WTC11 (cell line): ENCODE measurements at regions not wholly inside any gene's neighbourhood (a gene's known extent, or its start where the extent isn't known, plus 50 kb on each side); places are given as distances from the start of the nearest gene placed in this dataset.

Source experiments
- ATAC-seq: fragments of 200-7000 bp; cut with Tn5 transposase; 2 replicates; pipeline ENCODE4 v1.10.0; 2021; ENCODE audit warnings: mild to moderate bottlenecking, moderate library complexity
- CTCF ChIA-PET: fragments of 300-600 bp; sonication (Branson Sonifier 250); formaldehyde crosslinking; loops from one replicate; lab custom pipeline; 2021; ENCODE audit warnings: antibody characterized with exemption; lab: Charles Lee
- POLR2A ChIA-PET: fragments of 350-600 bp; sonication (Branson Sonifier 250); formaldehyde crosslinking; loops from one replicate; lab custom pipeline; 2021; ENCODE audit warnings: antibody characterized with exemption; lab: Charles Lee
- DNase-seq: peaks from one replicate; pipeline ENCODE4 v3.0.0; 2021; ENCODE audit warnings: low spot score
- H3K27ac Mint-ChIP-seq: 2 replicates; pipeline ENCODE4 v1.8.0; 2021; ENCODE audit warnings: mixed read lengths
- H3K27me3 Mint-ChIP-seq: 2 replicates; pipeline ENCODE4 v1.8.0; 2021; ENCODE audit warnings: low read depth, mild to moderate bottlenecking, moderate library complexity, mixed read lengths
- H3K36me3 Mint-ChIP-seq: 2 replicates; pipeline ENCODE4 v1.8.0; 2021; ENCODE audit warnings: mixed read lengths
- H3K4me1 Mint-ChIP-seq: 2 replicates; pipeline ENCODE4 v1.8.0; 2022; ENCODE audit warnings: mixed read lengths
- H3K4me3 Mint-ChIP-seq: 2 replicates; pipeline ENCODE4 v1.8.0; 2021; ENCODE audit warnings: mild to moderate bottlenecking, moderate library complexity, mixed read lengths
- H3K9me3 Mint-ChIP-seq: 2 replicates; pipeline ENCODE4 v1.8.0; 2021; ENCODE audit warnings: mixed read lengths
- CREM ChIP-seq: sonication (generic); formaldehyde crosslinking; IDR thresholded peaks from 2 replicates; pipeline ENCODE4 v1.8.1; 2022; ENCODE audit warnings: mild to moderate bottlenecking, missing genetic modification reagents, moderate library complexity
- FOXK1 ChIP-seq: sonication (generic); formaldehyde crosslinking; IDR thresholded peaks from 2 replicates; pipeline ENCODE4 v1.8.0; 2022; ENCODE audit warnings: mild to moderate bottlenecking, moderate library complexity, missing genetic modification reagents
- IRF2 ChIP-seq: sonication (generic); formaldehyde crosslinking; IDR thresholded peaks from 2 replicates; pipeline ENCODE4 v1.8.0; 2022; ENCODE audit warnings: low read depth, missing genetic modification reagents, borderline replicate concordance
- MXD4 ChIP-seq: fragments of 250-450 bp; sonication (Bioruptor Pico); IDR thresholded peaks from 2 replicates; pipeline ENCODE4 v1.8.0; 2021; ENCODE audit warnings: mild to moderate bottlenecking, moderate library complexity, borderline replicate concordance
- NFYB ChIP-seq: sonication (generic); formaldehyde crosslinking; conservative IDR thresholded peaks from 2 replicates; pipeline ENCODE4 v1.8.0; 2022; ENCODE audit warnings: low read depth, missing genetic modification reagents
- NR1H2 ChIP-seq: sonication (generic); formaldehyde crosslinking; IDR thresholded peaks from 2 replicates; pipeline ENCODE4 v1.9.0; 2021; ENCODE audit warnings: mild to moderate bottlenecking, moderate library complexity, missing genetic modification reagents
- PRRX2 ChIP-seq: fragments of 250-450 bp; sonication (Bioruptor Pico); IDR thresholded peaks from 2 replicates; pipeline ENCODE4 v1.8.0; 2021; ENCODE audit warnings: mild to moderate bottlenecking
- SOX15 ChIP-seq: fragments of 250-450 bp; sonication (Bioruptor Pico); IDR thresholded peaks from 2 replicates; pipeline ENCODE4 v1.9.0; 2021; ENCODE audit warnings: mild to moderate bottlenecking
- TEAD1 ChIP-seq: sonication (generic); formaldehyde crosslinking; IDR thresholded peaks from 2 replicates; pipeline ENCODE4 v1.8.0; 2022; ENCODE audit warnings: mild to moderate bottlenecking, missing genetic modification reagents
- TP53 ChIP-seq: sonication (generic); formaldehyde crosslinking; IDR thresholded peaks from 2 replicates; pipeline ENCODE4 v1.8.1; 2023; ENCODE audit warnings: mild to moderate bottlenecking, missing genetic modification reagents
- ZBTB21 ChIP-seq: sonication (generic); formaldehyde crosslinking; IDR thresholded peaks from 2 replicates; pipeline ENCODE4 v1.8.1; 2023; ENCODE audit warnings: mild to moderate bottlenecking, missing genetic modification reagents, borderline replicate concordance
- ZNF416 ChIP-seq: fragments of 250-450 bp; sonication (Bioruptor Pico); IDR thresholded peaks from 2 replicates; pipeline ENCODE4 v1.9.0; 2021; ENCODE audit warnings: mild to moderate bottlenecking, inconsistent platforms
- ZNF671 ChIP-seq: fragments of 250-450 bp; sonication (Bioruptor Pico); IDR thresholded peaks from 2 replicates; pipeline ENCODE4 v1.8.0; 2021; ENCODE audit warnings: mild to moderate bottlenecking
- TF ChIP-seq, protein P1 (sequence below): fragments of 250-450 bp; sonication (Bioruptor Pico); IDR thresholded peaks from 2 replicates; pipeline ENCODE4 v1.9.0; 2021; ENCODE audit warnings: mild to moderate bottlenecking
- TF ChIP-seq, protein P2 (sequence below): sonication (generic); formaldehyde crosslinking; IDR thresholded peaks from 2 replicates; pipeline ENCODE4 v1.8.1; 2023; ENCODE audit warnings: mild to moderate bottlenecking, missing genetic modification reagents
- TF ChIP-seq, protein P3 (sequence below): sonication (generic); formaldehyde crosslinking; IDR thresholded peaks from 2 replicates; pipeline ENCODE4 v1.8.0; 2023; ENCODE audit warnings: missing genetic modification reagents
- TF ChIP-seq, protein P4 (sequence below): fragments of 250-450 bp; sonication (Bioruptor Pico); conservative IDR thresholded peaks from 2 replicates; pipeline ENCODE4 v1.9.0; 2021; ENCODE audit warnings: mild to moderate bottlenecking
- TF ChIP-seq, protein P5 (sequence below): fragments of 250-450 bp; sonication (Bioruptor Pico); IDR thresholded peaks from 2 replicates; pipeline ENCODE4 v1.9.0; 2021; ENCODE audit warnings: mild to moderate bottlenecking
- TF ChIP-seq, protein P6 (sequence below): fragments of 250-450 bp; sonication (Bioruptor Pico); IDR thresholded peaks from 2 replicates; pipeline ENCODE4 v1.8.0; 2021; ENCODE audit warnings: mild to moderate bottlenecking
- TF ChIP-seq, protein P7 (sequence below): sonication (generic); formaldehyde crosslinking; IDR thresholded peaks from 2 replicates; pipeline ENCODE4 v1.8.0; 2022; ENCODE audit warnings: mild to moderate bottlenecking, missing genetic modification reagents
- TF ChIP-seq, protein P8 (sequence below): sonication (generic); formaldehyde crosslinking; conservative IDR thresholded peaks from 2 replicates; pipeline ENCODE4 v1.8.1; 2023; ENCODE audit warnings: mild to moderate bottlenecking, low read depth, missing genetic modification reagents, moderate library complexity

DNA sequence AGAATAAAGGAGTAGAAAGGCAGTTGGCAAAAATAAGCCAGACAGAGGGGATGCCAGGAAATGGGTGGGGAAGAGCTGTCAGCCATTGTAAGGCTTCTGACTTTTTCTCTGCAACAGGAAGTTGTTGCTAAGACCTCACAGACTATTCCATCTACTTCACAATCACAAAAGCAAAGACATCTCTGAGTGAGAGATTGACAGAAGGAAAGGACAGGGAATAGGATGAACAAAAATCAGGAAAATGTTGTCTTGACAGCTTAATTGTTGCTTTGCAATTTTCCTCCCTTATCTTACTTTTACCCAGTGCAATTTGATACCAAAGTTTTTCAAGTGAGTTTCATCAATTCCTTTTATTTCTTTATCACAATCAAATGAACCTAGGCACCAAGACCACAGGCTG, 291.2 kb downstream of the CBLN4 start (continued):
- TF ChIP-seq SOX15 (CRISPR knock-in tag) (no peak), IRF2 (CRISPR knock-in tag) (no peak)

DNA sequence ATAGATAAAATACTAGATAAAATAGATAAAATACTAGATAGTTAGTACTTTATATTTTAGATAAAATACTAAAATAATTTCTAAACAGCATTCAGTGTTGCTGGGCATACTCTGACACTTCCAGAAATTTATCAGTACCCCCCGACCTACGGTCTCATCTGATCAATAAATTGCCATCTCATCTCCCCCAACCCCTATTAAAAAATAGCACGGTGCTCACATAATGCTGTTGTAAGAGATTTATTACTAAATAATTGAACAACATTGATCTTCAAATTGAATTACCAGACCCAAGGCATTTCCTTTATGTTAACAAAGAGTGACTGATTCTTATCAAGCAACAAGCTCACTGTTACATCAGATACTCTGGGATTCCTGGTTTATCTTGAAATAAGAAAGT, 300.9 kb downstream of the CBLN4 start:
- Mint-ChIP-seq H3K9me3 (peaks cover 71% of the 10 kb centered on the region), H3K4me1 (no peaks in the 10 kb centered on the region), H3K27ac (no peak overlapping the region), H3K27me3 (peaks cover 6% of the 10 kb centered on the region; the same call in 1 of the 2 replicates), H3K4me3 (no peak overlapping the region), H3K36me3 (peaks cover 67% of the 10 kb centered on the region)
- POLR2A ChIA-PET: no interaction called here
- ATAC-seq (no peak), DNase-seq (no peak)
- TF ChIP-seq ZNF671 (no peak), MXD4 (no peak), TP53 (CRISPR knock-in tag) (no peak)
- TF ChIP-seq, protein P1, sequence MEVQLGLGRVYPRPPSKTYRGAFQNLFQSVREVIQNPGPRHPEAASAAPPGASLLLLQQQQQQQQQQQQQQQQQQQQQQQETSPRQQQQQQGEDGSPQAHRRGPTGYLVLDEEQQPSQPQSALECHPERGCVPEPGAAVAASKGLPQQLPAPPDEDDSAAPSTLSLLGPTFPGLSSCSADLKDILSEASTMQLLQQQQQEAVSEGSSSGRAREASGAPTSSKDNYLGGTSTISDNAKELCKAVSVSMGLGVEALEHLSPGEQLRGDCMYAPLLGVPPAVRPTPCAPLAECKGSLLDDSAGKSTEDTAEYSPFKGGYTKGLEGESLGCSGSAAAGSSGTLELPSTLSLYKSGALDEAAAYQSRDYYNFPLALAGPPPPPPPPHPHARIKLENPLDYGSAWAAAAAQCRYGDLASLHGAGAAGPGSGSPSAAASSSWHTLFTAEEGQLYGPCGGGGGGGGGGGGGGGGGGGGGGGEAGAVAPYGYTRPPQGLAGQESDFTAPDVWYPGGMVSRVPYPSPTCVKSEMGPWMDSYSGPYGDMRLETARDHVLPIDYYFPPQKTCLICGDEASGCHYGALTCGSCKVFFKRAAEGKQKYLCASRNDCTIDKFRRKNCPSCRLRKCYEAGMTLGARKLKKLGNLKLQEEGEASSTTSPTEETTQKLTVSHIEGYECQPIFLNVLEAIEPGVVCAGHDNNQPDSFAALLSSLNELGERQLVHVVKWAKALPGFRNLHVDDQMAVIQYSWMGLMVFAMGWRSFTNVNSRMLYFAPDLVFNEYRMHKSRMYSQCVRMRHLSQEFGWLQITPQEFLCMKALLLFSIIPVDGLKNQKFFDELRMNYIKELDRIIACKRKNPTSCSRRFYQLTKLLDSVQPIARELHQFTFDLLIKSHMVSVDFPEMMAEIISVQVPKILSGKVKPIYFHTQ (CRISPR knock-in tag): no peak
- CTCF ChIA-PET: no interaction called here

DNA sequence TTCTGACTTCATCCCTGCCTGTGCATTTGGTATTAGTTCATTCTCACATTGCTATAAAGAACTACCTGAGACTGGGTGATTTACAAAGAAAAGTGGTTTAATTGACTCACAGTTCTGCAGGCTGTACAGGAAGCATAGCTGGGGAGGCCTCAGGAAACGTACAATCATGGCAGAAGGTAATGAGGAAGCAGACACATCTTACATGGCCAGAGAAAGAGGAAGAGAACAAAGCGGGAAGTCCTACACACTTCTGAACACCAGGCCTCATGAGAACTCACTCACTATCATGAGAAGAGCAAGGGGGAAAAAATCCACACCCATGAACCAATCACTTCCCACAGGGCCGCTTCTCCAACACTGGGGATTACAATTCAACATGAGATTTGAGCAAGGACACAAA, 303.9 kb downstream of the CBLN4 start:
- ATAC-seq: no peak
- DNase-seq: no peak
- H3K4me1 Mint-ChIP-seq: no peaks in the 10 kb centered on the region
- ChIA-PET POLR2A (no interaction called here), CTCF (no interaction called here)
- H3K4me3 Mint-ChIP-seq: no peak overlapping the region
- no peak overlapping the region for H3K27ac Mint-ChIP-seq
- H3K36me3 Mint-ChIP-seq: peaks cover 63% of the 10 kb centered on the region
- H3K27me3 Mint-ChIP-seq: peaks cover 6% of the 10 kb centered on the region
- H3K9me3 Mint-ChIP-seq: peaks cover 77% of the 10 kb centered on the region
- TF ChIP-seq CREM (CRISPR knock-in tag): no peak
- TF ChIP-seq PRRX2: no peak
- TF ChIP-seq, protein P2, sequence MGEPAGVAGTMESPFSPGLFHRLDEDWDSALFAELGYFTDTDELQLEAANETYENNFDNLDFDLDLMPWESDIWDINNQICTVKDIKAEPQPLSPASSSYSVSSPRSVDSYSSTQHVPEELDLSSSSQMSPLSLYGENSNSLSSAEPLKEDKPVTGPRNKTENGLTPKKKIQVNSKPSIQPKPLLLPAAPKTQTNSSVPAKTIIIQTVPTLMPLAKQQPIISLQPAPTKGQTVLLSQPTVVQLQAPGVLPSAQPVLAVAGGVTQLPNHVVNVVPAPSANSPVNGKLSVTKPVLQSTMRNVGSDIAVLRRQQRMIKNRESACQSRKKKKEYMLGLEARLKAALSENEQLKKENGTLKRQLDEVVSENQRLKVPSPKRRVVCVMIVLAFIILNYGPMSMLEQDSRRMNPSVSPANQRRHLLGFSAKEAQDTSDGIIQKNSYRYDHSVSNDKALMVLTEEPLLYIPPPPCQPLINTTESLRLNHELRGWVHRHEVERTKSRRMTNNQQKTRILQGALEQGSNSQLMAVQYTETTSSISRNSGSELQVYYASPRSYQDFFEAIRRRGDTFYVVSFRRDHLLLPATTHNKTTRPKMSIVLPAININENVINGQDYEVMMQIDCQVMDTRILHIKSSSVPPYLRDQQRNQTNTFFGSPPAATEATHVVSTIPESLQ (CRISPR knock-in tag): no peak
- TF ChIP-seq ZBTB21 (CRISPR knock-in tag): no peak
- no peak for TF ChIP-seq IRF2 (CRISPR knock-in tag)
- TF ChIP-seq, protein P3, sequence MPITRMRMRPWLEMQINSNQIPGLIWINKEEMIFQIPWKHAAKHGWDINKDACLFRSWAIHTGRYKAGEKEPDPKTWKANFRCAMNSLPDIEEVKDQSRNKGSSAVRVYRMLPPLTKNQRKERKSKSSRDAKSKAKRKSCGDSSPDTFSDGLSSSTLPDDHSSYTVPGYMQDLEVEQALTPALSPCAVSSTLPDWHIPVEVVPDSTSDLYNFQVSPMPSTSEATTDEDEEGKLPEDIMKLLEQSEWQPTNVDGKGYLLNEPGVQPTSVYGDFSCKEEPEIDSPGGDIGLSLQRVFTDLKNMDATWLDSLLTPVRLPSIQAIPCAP (CRISPR knock-in tag): no peak
- no peak for TF ChIP-seq FOXK1 (CRISPR knock-in tag)
- TF ChIP-seq, protein P4, sequence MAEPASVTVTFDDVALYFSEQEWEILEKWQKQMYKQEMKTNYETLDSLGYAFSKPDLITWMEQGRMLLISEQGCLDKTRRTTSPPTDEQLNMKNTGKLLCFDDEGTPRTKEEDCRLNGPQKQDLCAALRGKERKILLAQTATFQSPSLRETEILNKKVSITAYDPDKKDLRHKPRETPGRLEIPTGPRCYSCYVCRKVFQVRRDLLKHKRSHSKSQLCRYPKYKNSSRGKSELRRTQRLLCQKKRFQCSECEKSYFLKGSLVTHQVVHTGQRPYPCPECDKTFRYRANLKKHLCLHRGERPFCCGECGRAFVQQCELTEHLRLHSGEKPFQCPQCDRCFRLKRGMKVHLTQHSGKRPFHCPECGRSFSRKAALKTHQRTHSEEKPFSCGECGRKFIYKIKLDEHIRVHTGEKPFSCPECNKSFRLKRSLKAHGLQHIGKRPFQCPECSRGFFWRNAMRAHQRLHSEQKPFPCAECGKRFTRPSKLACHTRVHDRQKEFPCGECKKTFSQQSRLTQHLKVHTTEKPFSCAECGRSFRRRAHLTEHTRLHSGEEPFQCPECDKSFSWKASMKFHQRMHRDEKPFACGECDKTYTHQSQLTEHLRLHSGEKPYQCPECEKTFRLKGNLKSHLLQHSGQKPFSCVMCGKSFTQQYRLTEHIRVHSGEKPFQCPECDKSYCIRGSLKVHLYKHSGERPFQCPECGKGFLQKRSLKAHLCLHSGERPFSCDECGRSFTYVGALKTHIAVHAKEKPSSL (CRISPR knock-in tag): no peak
- TF ChIP-seq, protein P5, sequence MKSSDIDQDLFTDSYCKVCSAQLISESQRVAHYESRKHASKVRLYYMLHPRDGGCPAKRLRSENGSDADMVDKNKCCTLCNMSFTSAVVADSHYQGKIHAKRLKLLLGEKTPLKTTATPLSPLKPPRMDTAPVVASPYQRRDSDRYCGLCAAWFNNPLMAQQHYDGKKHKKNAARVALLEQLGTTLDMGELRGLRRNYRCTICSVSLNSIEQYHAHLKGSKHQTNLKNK (CRISPR knock-in tag): no peak
- no peak for TF ChIP-seq SOX15 (CRISPR knock-in tag)
- TF ChIP-seq ZNF416 (CRISPR knock-in tag): no peak
- TF ChIP-seq, protein P6, sequence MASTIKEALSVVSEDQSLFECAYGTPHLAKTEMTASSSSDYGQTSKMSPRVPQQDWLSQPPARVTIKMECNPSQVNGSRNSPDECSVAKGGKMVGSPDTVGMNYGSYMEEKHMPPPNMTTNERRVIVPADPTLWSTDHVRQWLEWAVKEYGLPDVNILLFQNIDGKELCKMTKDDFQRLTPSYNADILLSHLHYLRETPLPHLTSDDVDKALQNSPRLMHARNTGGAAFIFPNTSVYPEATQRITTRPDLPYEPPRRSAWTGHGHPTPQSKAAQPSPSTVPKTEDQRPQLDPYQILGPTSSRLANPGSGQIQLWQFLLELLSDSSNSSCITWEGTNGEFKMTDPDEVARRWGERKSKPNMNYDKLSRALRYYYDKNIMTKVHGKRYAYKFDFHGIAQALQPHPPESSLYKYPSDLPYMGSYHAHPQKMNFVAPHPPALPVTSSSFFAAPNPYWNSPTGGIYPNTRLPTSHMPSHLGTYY (CRISPR knock-in tag): no peak
- no peak for TF ChIP-seq NFYB (CRISPR knock-in tag)
- TF ChIP-seq, protein P7, sequence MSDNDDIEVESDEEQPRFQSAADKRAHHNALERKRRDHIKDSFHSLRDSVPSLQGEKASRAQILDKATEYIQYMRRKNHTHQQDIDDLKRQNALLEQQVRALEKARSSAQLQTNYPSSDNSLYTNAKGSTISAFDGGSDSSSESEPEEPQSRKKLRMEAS (CRISPR knock-in tag): no peak
- TF ChIP-seq, protein P8, sequence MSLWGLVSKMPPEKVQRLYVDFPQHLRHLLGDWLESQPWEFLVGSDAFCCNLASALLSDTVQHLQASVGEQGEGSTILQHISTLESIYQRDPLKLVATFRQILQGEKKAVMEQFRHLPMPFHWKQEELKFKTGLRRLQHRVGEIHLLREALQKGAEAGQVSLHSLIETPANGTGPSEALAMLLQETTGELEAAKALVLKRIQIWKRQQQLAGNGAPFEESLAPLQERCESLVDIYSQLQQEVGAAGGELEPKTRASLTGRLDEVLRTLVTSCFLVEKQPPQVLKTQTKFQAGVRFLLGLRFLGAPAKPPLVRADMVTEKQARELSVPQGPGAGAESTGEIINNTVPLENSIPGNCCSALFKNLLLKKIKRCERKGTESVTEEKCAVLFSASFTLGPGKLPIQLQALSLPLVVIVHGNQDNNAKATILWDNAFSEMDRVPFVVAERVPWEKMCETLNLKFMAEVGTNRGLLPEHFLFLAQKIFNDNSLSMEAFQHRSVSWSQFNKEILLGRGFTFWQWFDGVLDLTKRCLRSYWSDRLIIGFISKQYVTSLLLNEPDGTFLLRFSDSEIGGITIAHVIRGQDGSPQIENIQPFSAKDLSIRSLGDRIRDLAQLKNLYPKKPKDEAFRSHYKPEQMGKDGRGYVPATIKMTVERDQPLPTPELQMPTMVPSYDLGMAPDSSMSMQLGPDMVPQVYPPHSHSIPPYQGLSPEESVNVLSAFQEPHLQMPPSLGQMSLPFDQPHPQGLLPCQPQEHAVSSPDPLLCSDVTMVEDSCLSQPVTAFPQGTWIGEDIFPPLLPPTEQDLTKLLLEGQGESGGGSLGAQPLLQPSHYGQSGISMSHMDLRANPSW: no peak
- TF ChIP-seq TEAD1 (CRISPR knock-in tag): no peak
- TF ChIP-seq NR1H2 (CRISPR knock-in tag): no peak
